Left lobe of liver (tissue), 2 donors: ENCODE measurements at regions not wholly inside any gene's neighbourhood (a gene's known extent, or its start where the extent isn't known, plus 50 kb on each side); places are given as distances from the start of the nearest gene placed in this dataset.

Source experiments
- ATAC-seq: fragments of 200-7000 bp; cut with Tn5 transposase; one replicate; pipeline ENCODE4 v1.9.1; 2020; ENCODE audit warnings: mild to moderate bottlenecking, moderate library complexity
- DNase-seq: peaks from one replicate; pipeline ENCODE4 v3.0.0-alpha.2; 2020; ENCODE audit warnings: low spot score
- donor health status: DM: no; HTN: no; CAD: no; lungs with moderate emphysema.
- donor health status: DM: no; HTN: yes; CAD: no.

GRCh38 chr11:22497474-22497873 lies 128.1 kb downstream of the FANCF start:
- ATAC-seq (no peak), DNase-seq (no peak)

DNA sequence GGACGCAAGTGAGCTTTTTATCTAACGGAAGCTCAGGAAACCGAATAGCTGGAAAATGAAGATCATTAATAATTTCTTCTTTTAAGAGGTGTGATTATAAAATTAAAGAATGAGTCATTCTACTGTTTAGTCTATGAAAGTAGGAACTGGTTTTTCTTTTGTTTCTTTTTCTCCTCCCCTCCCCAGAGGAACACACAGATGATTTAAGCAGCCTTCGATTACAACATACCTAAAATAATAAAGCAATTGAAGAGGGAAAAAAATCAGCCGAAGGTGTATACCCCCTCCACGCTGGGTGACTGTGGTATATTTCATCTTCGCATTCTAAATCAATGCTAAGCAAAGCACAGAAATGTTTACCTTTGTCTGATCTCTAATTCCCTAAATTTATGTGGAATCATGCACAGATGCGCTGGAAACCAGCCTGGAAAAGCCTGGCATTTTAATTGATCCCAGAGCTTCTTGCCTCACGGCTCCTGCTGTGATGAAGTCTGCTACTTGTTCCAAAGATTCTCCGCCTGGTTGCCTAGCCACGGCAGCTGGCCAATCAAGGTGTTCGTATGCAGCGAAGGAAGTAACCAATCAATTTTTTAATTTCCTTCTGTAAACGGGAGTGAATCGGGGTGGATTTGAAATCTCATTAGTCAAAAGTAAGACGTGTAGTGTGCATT lies 133.9 kb downstream of the FANCF start:
- no peak for ATAC-seq
- no peak for DNase-seq

- no peak for ATAC-seq
- no peak for DNase-seq
Observed at GRCh38 chr11:22479971-22480720, 142.0 kb downstream of the SLC17A6 start.

- DNase-seq: no peak
- ATAC-seq: no peak
Observed at GRCh38 chr11:22479208-22479607, 141.0 kb downstream of the SLC17A6 start.

- no peak for ATAC-seq
Observed at GRCh38 chr11:22478169-22478568, 140.0 kb downstream of the SLC17A6 start.

GRCh38 chr11:22477312-22477711 lies 139.1 kb downstream of the SLC17A6 start:
- ATAC-seq (no peak), DNase-seq (no peak)

More at GRCh38 chr11:22478169-22478568, 140.0 kb downstream of the SLC17A6 start:
- DNase-seq: no peak

- no peak for DNase-seq
- ATAC-seq: no peak
Observed at GRCh38 chr11:22476589-22476988, 138.4 kb downstream of the SLC17A6 start.

DNA sequence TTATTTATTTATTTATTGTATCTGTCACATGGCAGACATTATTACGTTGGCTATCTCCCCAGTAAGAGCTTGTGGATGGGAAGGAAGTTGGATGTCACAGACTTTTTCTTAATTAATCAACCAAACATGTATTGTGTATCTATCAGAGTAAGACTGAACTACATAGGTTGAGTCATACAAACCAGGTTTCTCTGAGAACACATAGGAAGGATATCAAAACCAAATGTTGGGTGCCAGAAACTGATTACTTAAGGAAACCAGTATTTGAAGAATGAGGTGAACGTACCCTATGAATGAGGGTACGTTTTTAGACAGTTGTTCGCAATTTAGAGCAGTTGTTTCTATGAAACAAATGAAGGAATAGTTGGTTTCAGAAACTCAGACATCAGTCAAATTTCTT lies 136.4 kb downstream of the SLC17A6 start:
- ATAC-seq (no peak), DNase-seq (no peak)

GRCh38 chr11:22473586-22473985 lies 135.4 kb downstream of the SLC17A6 start:
- no peak for ATAC-seq
- DNase-seq: no peak

DNA sequence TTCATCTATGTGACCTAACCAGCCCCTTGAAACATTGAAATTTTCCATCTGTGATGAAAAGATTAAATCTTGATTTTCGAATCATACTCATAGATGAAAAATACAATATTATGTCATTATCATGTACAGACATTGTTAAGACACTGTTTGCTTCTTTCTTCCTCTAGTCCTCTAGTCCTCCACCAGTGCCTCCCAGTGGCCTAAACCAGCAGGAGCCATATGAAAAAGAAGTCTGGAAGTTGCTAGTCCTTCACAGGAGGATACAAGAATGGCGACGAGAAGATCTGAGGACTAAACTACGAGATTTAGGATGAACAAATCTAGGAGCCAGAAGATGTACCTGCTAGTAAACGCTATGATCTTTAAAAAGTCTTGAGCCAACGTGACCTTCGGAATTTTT lies 134.1 kb downstream of the SLC17A6 start:
- DNase-seq (no peak), ATAC-seq (no peak)

- DNase-seq: no peak
- ATAC-seq: no peak
Observed at GRCh38 chr11:22471385-22471784, 133.2 kb downstream of the SLC17A6 start.

DNA sequence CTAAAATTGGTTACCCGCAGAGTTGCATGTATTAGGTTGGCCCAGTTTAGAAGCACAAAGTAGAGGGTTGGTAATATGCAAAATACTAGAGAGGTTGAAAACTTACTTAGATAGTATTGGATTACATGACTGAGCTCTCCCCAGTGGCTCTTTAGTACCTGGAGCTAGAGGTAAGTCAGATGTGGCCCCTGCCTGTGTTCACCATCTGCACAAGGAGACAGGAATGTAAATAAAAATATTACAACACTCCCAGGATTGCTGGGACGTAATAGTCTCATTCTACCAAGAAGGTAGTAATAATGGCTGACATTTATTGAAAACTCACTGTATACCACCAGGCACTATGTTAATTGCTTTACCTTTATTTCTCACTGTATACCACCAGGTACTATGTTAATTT lies 129.6 kb downstream of the SLC17A6 start:
- ATAC-seq: no peak

DNA sequence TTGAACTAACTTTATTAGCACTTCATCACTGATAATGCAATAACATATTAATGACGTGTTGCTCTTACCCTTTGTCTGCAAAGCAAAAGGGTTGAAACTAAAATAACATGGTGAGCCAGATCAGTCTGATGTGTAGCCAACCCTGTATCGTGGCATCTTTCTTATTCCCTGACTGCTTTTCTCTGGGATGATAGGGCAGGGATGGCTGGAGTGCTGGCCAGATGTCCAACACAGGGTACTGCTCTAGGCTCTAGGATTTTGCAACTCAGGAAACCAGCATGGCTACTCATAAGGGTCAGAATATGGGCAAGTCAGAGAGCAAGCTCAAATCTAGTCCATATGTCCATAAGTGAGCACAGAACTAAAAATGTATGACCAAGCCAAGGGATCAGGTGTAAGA lies 129.1 kb downstream of the SLC17A6 start:
- DNase-seq: no peak

More for the DNA sequence above, 129.6 kb downstream of the SLC17A6 start:
- DNase-seq: no peak

DNA sequence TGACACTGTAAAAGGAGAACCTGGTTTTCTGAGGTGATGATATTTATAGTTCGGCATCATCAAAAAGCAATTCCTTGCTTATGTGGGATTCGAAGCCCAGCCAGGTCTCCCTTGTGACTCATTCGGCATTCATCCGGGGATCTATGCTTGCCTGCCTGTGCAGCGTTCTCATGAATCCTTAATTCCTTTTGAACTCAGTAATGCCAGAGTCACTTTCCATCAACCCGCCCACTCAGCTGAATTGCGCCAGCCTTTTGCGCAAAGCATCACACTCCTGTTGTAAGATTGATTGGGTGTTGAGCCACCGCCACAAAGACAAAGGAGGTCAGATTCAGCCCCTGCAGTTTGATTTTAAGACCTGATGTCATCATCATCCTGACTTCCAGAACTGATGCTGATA lies 128.6 kb downstream of the SLC17A6 start:
- DNase-seq: no peak
- ATAC-seq: no peak

More for the DNA sequence above, 129.1 kb downstream of the SLC17A6 start:
- no peak for ATAC-seq

- DNase-seq (no peak), ATAC-seq (no peak)
Observed at GRCh38 chr11:22466351-22466750, 128.2 kb downstream of the SLC17A6 start.

GRCh38 chr11:22465620-22466019 lies 127.4 kb downstream of the SLC17A6 start:
- ATAC-seq (no peak), DNase-seq (no peak)

DNA sequence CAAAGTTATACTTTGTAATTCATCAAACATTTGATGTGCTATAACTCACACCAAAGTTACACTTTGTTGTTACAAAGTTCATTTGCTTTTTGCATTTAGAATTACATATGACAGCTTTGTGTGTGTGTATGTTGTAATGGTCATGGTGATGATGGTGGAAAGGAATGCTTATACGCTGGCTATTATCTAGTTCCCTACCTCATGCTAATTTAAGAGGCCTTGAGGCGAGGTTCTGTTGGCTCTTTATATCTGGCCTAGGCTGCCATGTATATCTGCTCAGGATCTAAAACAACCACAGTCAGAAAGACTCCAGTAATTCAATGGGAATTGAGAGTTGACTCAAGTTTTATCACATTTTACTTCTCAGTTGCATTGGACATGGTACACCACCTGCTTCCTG lies 123.4 kb downstream of the SLC17A6 start:
- DNase-seq (no peak), ATAC-seq (no peak)

DNA sequence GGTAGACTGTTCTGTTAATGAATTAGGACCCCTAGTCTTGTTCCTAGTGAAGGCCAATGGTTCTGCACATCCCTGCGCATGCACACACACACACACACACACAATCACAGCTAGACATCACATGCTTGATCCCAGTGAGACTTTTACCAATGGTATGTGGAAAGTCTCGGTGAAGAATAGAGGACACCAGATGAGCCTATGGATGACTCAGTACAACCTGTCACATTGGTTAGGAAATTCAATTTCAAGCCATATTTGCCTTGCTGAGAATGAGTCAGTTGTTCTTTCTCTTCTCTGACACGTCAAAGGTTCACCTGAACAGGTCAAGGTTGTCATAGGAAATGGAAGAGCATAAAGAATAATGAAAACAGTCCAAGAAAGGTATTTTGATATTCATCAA lies 122.0 kb downstream of the SLC17A6 start:
- DNase-seq (no peak), ATAC-seq (no peak)

DNA sequence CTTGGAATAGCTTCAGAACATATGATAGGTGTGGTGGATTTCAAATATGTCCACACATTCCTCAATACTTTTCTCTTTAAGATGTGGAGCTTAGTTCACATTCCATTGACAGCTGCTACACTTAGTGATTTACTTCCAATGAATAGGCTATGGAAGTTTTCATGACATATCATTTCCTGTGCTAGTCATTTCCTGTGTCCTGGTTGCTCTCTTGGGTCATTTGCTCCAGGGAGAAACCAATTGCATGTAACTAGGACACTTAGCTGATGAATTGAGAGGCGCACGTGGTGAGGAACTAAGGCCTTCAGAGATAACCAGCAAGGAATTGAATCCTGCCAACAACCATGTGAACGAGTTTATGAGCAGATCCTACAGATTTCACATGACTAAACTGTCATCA lies 120.9 kb downstream of the SLC17A6 start:
- DNase-seq (no peak), ATAC-seq (no peak)

GRCh38 chr11:22458161-22458560 lies 120.0 kb downstream of the SLC17A6 start:
- no peak for DNase-seq
- no peak for ATAC-seq

GRCh38 chr11:22456993-22457762 lies 119.0 kb downstream of the SLC17A6 start:
- ATAC-seq (no peak), DNase-seq (no peak)
